NB4 (cell line): ENCODE measurements at regions not wholly inside any gene's neighbourhood (a gene's known extent, or its start where the extent isn't known, plus 50 kb on each side); places are given as distances from the start of the nearest gene placed in this dataset.

Experiments
- DNase-seq: peaks from one replicate; pipeline ENCODE4 v3.0.0; 2010; ENCODE audit warnings: low read depth
- H3K4me3 ChIP-seq: one replicate; pipeline ENCODE4 v1.5.1; 2011; ENCODE audit warnings: mild to moderate bottlenecking, low read depth, low read length, moderate library complexity
- MYC ChIP-seq: IDR thresholded peaks from 2 replicates; pipeline ENCODE4 v1.6.1; 2011; ENCODE audit warnings: low read depth, low read length
- POLR2A ChIP-seq: IDR thresholded peaks from 2 replicates; pipeline ENCODE4 v1.6.1; 2011; ENCODE audit warnings: mild to moderate bottlenecking; ENCODE audit not compliant: insufficient read length; ENCODE audit errors: extremely low read depth
- TF ChIP-seq, protein P1 (sequence below): IDR thresholded peaks from one replicate; pipeline ENCODE4 v1.5.1; 2012; ENCODE audit warnings: low read depth, low read length
- TF ChIP-seq, protein P2 (sequence below): IDR thresholded peaks from 2 replicates; pipeline ENCODE4 v1.6.1; 2011; ENCODE audit warnings: low read depth, low read length

DNA sequence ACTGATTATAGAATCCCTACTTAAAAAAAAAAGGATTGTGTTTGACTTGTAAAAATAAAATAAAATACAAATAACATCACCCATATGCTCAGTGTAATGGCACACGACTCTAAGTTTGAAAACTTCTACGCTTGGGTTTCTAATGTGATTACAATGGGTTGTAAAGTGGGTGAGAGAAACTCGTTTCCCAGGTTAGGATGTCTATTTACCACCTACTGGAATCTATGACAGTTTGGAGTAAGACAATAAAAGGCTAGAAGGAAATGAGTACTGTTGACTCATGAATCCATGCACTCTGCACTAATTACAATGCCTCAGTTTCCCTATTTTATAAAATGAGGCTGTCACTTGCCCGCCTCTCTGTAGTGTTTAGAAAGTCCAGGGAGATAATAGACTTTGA is 204.0 kb upstream of the FOXN2 start:
- TF ChIP-seq POLR2A (no peak), MYC (no peak)
- TF ChIP-seq, protein P1, sequence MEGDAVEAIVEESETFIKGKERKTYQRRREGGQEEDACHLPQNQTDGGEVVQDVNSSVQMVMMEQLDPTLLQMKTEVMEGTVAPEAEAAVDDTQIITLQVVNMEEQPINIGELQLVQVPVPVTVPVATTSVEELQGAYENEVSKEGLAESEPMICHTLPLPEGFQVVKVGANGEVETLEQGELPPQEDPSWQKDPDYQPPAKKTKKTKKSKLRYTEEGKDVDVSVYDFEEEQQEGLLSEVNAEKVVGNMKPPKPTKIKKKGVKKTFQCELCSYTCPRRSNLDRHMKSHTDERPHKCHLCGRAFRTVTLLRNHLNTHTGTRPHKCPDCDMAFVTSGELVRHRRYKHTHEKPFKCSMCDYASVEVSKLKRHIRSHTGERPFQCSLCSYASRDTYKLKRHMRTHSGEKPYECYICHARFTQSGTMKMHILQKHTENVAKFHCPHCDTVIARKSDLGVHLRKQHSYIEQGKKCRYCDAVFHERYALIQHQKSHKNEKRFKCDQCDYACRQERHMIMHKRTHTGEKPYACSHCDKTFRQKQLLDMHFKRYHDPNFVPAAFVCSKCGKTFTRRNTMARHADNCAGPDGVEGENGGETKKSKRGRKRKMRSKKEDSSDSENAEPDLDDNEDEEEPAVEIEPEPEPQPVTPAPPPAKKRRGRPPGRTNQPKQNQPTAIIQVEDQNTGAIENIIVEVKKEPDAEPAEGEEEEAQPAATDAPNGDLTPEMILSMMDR, result no peak
- TF ChIP-seq, protein P2, sequence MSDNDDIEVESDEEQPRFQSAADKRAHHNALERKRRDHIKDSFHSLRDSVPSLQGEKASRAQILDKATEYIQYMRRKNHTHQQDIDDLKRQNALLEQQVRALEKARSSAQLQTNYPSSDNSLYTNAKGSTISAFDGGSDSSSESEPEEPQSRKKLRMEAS, result no peak
- no peak for DNase-seq

DNA sequence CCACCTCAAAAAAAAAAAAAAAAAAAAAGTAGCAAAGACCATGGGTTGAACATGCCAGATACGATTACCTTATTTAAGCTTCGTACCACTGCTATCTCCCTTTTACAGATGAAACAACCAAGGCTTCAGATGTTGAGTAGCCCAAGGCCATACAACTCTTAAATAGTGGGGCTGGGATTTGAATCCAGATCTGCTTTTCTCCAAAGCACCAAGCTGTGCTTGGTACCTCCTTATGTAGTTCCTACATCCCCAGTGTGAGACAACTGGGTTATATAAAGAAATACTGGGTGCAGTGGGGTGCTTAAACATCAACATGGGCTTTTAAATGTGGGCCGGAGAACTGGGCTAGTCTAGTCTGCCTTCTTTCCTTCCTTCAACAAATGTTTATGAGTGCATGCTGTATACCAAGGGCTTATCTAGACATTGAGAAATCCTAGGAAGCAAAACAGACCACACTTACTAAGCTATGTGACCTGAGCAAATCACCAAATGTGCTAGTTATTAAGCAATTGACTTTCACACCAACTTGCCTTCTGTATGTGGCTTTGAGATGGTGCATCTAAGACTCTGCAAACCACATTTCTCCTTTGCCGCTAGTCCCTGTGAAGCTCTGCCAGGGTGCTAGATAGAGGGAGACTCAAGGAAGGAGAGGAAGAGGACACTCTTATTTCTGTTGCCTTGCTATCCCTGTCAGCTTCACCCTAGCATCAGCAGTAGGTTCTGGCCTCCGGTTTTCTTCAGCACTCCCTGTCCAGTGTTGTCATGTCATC is 201.4 kb upstream of the FOXN2 start:
- no peak overlapping the region for H3K4me3 ChIP-seq
- TF ChIP-seq POLR2A, result no peak
- TF ChIP-seq, protein P2, result peak; percentile 33; the same call in 1 of the 2 replicates
- DNase-seq, result peak; percentile 94

More for the DNA sequence above, 204.0 kb upstream of the FOXN2 start:
- no peak overlapping the region for H3K4me3 ChIP-seq

DNA sequence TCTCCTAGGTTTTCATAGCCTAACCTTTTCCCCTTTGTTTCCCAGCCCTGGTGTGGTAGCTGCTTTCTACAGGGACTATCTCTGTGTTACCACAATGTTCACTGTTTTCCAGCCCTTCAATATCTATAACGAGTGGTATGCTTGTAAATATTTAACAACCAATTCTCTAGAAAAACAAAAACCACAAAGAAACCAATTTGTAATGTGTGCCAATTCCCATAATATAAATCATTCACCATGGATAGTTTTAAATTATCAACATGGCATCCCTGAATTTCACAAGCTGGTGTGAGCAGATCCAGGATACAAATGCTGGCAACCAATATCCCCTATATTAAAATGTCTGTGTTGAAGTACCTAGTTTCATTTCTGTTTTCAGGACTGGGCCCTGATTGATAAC is 200.7 kb upstream of the FOXN2 start:
- TF ChIP-seq, protein P2, result no peak
- TF ChIP-seq POLR2A (no peak), MYC (no peak)
- TF ChIP-seq, protein P1, result no peak
- no peak overlapping the region for H3K4me3 ChIP-seq
- DNase-seq, result no peak

DNA sequence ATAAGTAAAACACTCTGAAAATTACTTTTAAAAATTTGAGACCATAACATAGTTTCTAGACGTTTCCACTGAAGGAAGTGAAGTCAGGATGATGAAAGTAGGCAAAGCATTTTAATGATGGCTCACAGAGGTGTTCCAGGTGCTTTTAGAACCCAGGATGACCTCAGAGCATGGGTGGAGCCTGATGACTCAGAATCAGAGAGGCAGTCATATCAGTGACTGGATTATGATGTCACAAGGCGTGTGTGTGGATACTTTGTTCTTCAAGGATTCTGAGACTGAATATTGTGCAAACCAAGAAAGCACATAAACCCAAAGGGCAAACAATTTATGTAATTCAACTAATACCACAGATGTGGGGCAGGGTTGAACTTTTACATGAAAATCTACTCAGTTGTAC is 200.2 kb upstream of the FOXN2 start:
- H3K4me3 ChIP-seq, result no peak overlapping the region
- TF ChIP-seq, protein P1, result no peak
- TF ChIP-seq, protein P2, result no peak
- TF ChIP-seq MYC (no peak), POLR2A (no peak)
- DNase-seq, result peak; percentile 56

DNA sequence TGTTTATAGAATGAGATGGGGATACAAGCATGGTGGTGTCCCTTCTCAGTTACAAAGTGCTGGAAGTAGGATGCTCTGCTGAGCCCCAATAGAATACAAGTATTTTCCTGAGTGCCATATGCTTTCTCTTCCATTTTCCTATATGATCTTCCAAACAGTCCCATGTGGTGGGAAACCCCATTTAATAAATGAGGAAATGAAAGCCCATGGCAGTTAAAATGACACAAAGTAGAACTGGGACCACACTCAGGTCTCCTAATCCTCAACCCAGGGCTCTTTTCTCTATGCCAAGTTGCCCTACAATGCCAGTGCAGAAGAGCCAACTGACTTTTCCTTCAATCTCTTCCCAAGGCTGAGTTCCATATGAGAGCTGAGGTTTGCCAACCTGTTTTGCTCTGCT is 198.0 kb upstream of the FOXN2 start:
- DNase-seq, result no peak
- TF ChIP-seq POLR2A (no peak), MYC (no peak)
- TF ChIP-seq, protein P2, result no peak
- TF ChIP-seq, protein P1, result no peak
- H3K4me3 ChIP-seq, result no peak overlapping the region

DNA sequence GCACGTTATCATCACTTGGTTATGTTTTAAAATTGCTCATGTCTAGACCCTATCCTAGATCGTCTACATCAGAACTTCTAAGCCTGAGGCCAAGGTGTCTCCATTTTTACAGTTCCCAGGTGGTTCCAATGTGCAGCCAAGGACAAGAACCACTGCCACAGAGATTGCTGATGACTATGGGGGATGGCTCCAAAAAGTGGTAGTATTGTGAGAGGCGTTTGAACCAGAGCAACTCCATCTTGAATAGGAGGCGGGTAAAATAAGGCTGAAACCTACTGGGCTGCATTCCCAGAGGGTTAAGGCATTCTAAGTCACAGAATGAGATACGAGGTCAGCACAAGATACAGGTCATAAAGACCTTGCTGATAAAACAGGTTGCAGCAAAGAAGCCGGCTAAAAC is 195.6 kb upstream of the FOXN2 start:
- no peak for DNase-seq
- H3K4me3 ChIP-seq, result no peak overlapping the region
- TF ChIP-seq, protein P1, result no peak
- no peak for TF ChIP-seq POLR2A
- TF ChIP-seq MYC, result no peak
- TF ChIP-seq, protein P2, result no peak
